ENCODE measurements at regions not wholly inside any gene's neighbourhood (a gene's known extent, or its start where the extent isn't known, plus 50 kb on each side); places are given as distances from the start of the nearest gene placed in this dataset.

- no peak for TF ChIP-seq POLR2A (IDR thresholded peaks at IDR 0.05)
- no peak for TF ChIP-seq CTCF (IDR thresholded peaks at IDR 0.05 in 8 of 11, conservative IDR thresholded peaks at IDR 0.05 in 3 of 11)
Observed at GRCh38 chr17:27974045-27974436, 68.4 kb upstream of the NLK start.

Measured in spleen (tissue), 7 donors.